ENCODE measurements at regions not wholly inside any gene's neighbourhood (a gene's known extent, or its start where the extent isn't known, plus 50 kb on each side); places are given as distances from the start of the nearest gene placed in this dataset.

GRCh38 chr1:199550199-199551065, 477.1 kb upstream of the NR5A2 start:
- Histone ChIP-seq H3K4me3 (ENCODE audit: insufficient read depth, low read depth, low read length) (no peak overlapping the region), H3K9me3 (ENCODE audit: control insufficient read depth, low read length) (no peaks in the 10 kb centered on the region), H3K36me3 (ENCODE audit: control insufficient read depth, insufficient read depth, low read length) (no peaks in the 10 kb centered on the region), H3K4me1 (ENCODE audit: control insufficient read depth, insufficient read depth, low read length) (no peaks in the 10 kb centered on the region), H3K27me3 (ENCODE audit: control insufficient read depth, insufficient read depth, low read length, poor library complexity, severe bottlenecking) (no peaks in the 10 kb centered on the region), H3K27ac (ENCODE audit: insufficient read depth, low read depth, low read length, poor library complexity, severe bottlenecking) (no peak overlapping the region)
- 89 to 94% methylated on average over 2 to 4 of the region's 4 CpGs for WGBS, 2 experiments

GRCh38 chr1:199551967-199552565, 475.4 kb upstream of the NR5A2 start:
- 3 to 25% methylated on average over 2 to 3 of the region's 4 CpGs for WGBS, 2 experiments
- H3K36me3 ChIP-seq (ENCODE audit: control insufficient read depth, insufficient read depth, low read length), result no peaks in the 10 kb centered on the region
- H3K27ac ChIP-seq (ENCODE audit: insufficient read depth, low read depth, low read length, poor library complexity, severe bottlenecking), result no peak overlapping the region
- H3K27me3 ChIP-seq (ENCODE audit: control insufficient read depth, insufficient read depth, low read length, poor library complexity, severe bottlenecking), result no peaks in the 10 kb centered on the region
- H3K4me1 ChIP-seq (ENCODE audit: control insufficient read depth, insufficient read depth, low read length), result no peaks in the 10 kb centered on the region
- H3K4me3 ChIP-seq (ENCODE audit: insufficient read depth, low read depth, low read length), result no peak overlapping the region
- no peaks in the 10 kb centered on the region for H3K9me3 ChIP-seq (ENCODE audit: control insufficient read depth, low read length)

GRCh38 chr1:199553104-199553503, 474.4 kb upstream of the NR5A2 start:
- H3K4me3 ChIP-seq (ENCODE audit: insufficient read depth, low read depth, low read length), result no peak overlapping the region
- H3K9me3 ChIP-seq (ENCODE audit: control insufficient read depth, low read length), result no peaks in the 10 kb centered on the region
- WGBS, 2 experiments, result 100% methylated on average over 1 of the region's 1 CpG; no CpG with 5 or more reads in 1 of the 2 experiments
- H3K4me1 ChIP-seq (ENCODE audit: control insufficient read depth, insufficient read depth, low read length), result no peaks in the 10 kb centered on the region
- H3K36me3 ChIP-seq (ENCODE audit: control insufficient read depth, insufficient read depth, low read length), result no peaks in the 10 kb centered on the region
- H3K27ac ChIP-seq (ENCODE audit: insufficient read depth, low read depth, low read length, poor library complexity, severe bottlenecking), result no peak overlapping the region
- no peaks in the 10 kb centered on the region for H3K27me3 ChIP-seq (ENCODE audit: control insufficient read depth, insufficient read depth, low read length, poor library complexity, severe bottlenecking)

GRCh38 chr1:199561334-199561733, 466.2 kb upstream of the NR5A2 start:
- H3K36me3 ChIP-seq (ENCODE audit: control insufficient read depth, insufficient read depth, low read length), result no peaks in the 10 kb centered on the region
- H3K4me3 ChIP-seq (ENCODE audit: insufficient read depth, low read depth, low read length), result no peak overlapping the region
- no peak overlapping the region for H3K27ac ChIP-seq (ENCODE audit: insufficient read depth, low read depth, low read length, poor library complexity, severe bottlenecking)
- WGBS, 2 experiments, result 61 to 74% methylated on average over 2 of the region's 2 CpGs
- H3K9me3 ChIP-seq (ENCODE audit: control insufficient read depth, low read length), result no peaks in the 10 kb centered on the region
- H3K27me3 ChIP-seq (ENCODE audit: control insufficient read depth, insufficient read depth, low read length, poor library complexity, severe bottlenecking), result no peaks in the 10 kb centered on the region
- no peaks in the 10 kb centered on the region for H3K4me1 ChIP-seq (ENCODE audit: control insufficient read depth, insufficient read depth, low read length)

GRCh38 chr1:199573047-199573446, 454.5 kb upstream of the NR5A2 start:
- Histone ChIP-seq H3K9me3 (ENCODE audit: control insufficient read depth, low read length) (no peaks in the 10 kb centered on the region), H3K4me3 (ENCODE audit: insufficient read depth, low read depth, low read length) (no peak overlapping the region)
- 86 to 100% methylated on average over 3 of the region's 5 CpGs for WGBS, 2 experiments

GRCh38 chr1:199574950-199575349, 452.6 kb upstream of the NR5A2 start:
- Histone ChIP-seq H3K9me3 (ENCODE audit: control insufficient read depth, low read length) (no peaks in the 10 kb centered on the region), H3K36me3 (ENCODE audit: control insufficient read depth, insufficient read depth, low read length) (no peaks in the 10 kb centered on the region), H3K4me3 (ENCODE audit: insufficient read depth, low read depth, low read length) (no peak overlapping the region), H3K4me1 (ENCODE audit: control insufficient read depth, insufficient read depth, low read length) (no peaks in the 10 kb centered on the region), H3K27ac (ENCODE audit: insufficient read depth, low read depth, low read length, poor library complexity, severe bottlenecking) (no peak overlapping the region), H3K27me3 (ENCODE audit: control insufficient read depth, insufficient read depth, low read length, poor library complexity, severe bottlenecking) (no peaks in the 10 kb centered on the region)
- 75 to 93% methylated on average over 2 of the region's 2 CpGs for WGBS, 2 experiments

More at GRCh38 chr1:199573047-199573446, 454.5 kb upstream of the NR5A2 start:
- H3K36me3 ChIP-seq (ENCODE audit: control insufficient read depth, insufficient read depth, low read length), result no peaks in the 10 kb centered on the region
- H3K27me3 ChIP-seq (ENCODE audit: control insufficient read depth, insufficient read depth, low read length, poor library complexity, severe bottlenecking), result no peaks in the 10 kb centered on the region
- H3K4me1 ChIP-seq (ENCODE audit: control insufficient read depth, insufficient read depth, low read length), result no peaks in the 10 kb centered on the region
- no peak overlapping the region for H3K27ac ChIP-seq (ENCODE audit: insufficient read depth, low read depth, low read length, poor library complexity, severe bottlenecking)

GRCh38 chr1:199580300-199580699, 447.2 kb upstream of the NR5A2 start:
- no peaks in the 10 kb centered on the region for H3K27me3 ChIP-seq (ENCODE audit: control insufficient read depth, insufficient read depth, low read length, poor library complexity, severe bottlenecking)
- no peak overlapping the region for H3K27ac ChIP-seq (ENCODE audit: insufficient read depth, low read depth, low read length, poor library complexity, severe bottlenecking)
- no peaks in the 10 kb centered on the region for H3K36me3 ChIP-seq (ENCODE audit: control insufficient read depth, insufficient read depth, low read length)
- no peak overlapping the region for H3K4me3 ChIP-seq (ENCODE audit: insufficient read depth, low read depth, low read length)
- WGBS, 2 experiments, result 82 to 92% methylated on average over 3 of the region's 3 CpGs
- H3K9me3 ChIP-seq (ENCODE audit: control insufficient read depth, low read length), result no peaks in the 10 kb centered on the region
- no peaks in the 10 kb centered on the region for H3K4me1 ChIP-seq (ENCODE audit: control insufficient read depth, insufficient read depth, low read length)

- no peaks in the 10 kb centered on the region for H3K36me3 ChIP-seq (ENCODE audit: control insufficient read depth, insufficient read depth, low read length)
- H3K27ac ChIP-seq (ENCODE audit: insufficient read depth, low read depth, low read length, poor library complexity, severe bottlenecking), result no peak overlapping the region
- no peaks in the 10 kb centered on the region for H3K27me3 ChIP-seq (ENCODE audit: control insufficient read depth, insufficient read depth, low read length, poor library complexity, severe bottlenecking)
- H3K4me3 ChIP-seq (ENCODE audit: insufficient read depth, low read depth, low read length), result no peak overlapping the region
- H3K4me1 ChIP-seq (ENCODE audit: control insufficient read depth, insufficient read depth, low read length), result no peaks in the 10 kb centered on the region
- H3K9me3 ChIP-seq (ENCODE audit: control insufficient read depth, low read length), result no peaks in the 10 kb centered on the region
These were observed 442.1 kb upstream of the NR5A2 start for GRCh38 chr1:199585392-199585791.

- no peaks in the 10 kb centered on the region for H3K36me3 ChIP-seq (ENCODE audit: control insufficient read depth, insufficient read depth, low read length)
- H3K4me3 ChIP-seq (ENCODE audit: insufficient read depth, low read depth, low read length), result no peak overlapping the region
- 91 to 96% methylated on average over 2 of the region's 2 CpGs for WGBS, 2 experiments
- no peaks in the 10 kb centered on the region for H3K4me1 ChIP-seq (ENCODE audit: control insufficient read depth, insufficient read depth, low read length)
- no peaks in the 10 kb centered on the region for H3K9me3 ChIP-seq (ENCODE audit: control insufficient read depth, low read length)
- H3K27ac ChIP-seq (ENCODE audit: insufficient read depth, low read depth, low read length, poor library complexity, severe bottlenecking), result no peak overlapping the region
- H3K27me3 ChIP-seq (ENCODE audit: control insufficient read depth, insufficient read depth, low read length, poor library complexity, severe bottlenecking), result no peaks in the 10 kb centered on the region
These were observed 436.8 kb upstream of the NR5A2 start for GRCh38 chr1:199590708-199591107.

- 86 to 98% methylated on average over 3 of the region's 3 CpGs for WGBS, 2 experiments
- no peaks in the 10 kb centered on the region for H3K4me1 ChIP-seq (ENCODE audit: control insufficient read depth, insufficient read depth, low read length)
These were observed 436.0 kb upstream of the NR5A2 start for GRCh38 chr1:199591468-199591867.

More at GRCh38 chr1:199591468-199591867, 436.0 kb upstream of the NR5A2 start:
- H3K36me3 ChIP-seq (ENCODE audit: control insufficient read depth, insufficient read depth, low read length), result no peaks in the 10 kb centered on the region
- H3K4me3 ChIP-seq (ENCODE audit: insufficient read depth, low read depth, low read length), result no peak overlapping the region
- H3K27me3 ChIP-seq (ENCODE audit: control insufficient read depth, insufficient read depth, low read length, poor library complexity, severe bottlenecking), result no peaks in the 10 kb centered on the region
- H3K27ac ChIP-seq (ENCODE audit: insufficient read depth, low read depth, low read length, poor library complexity, severe bottlenecking), result no peak overlapping the region
- no peaks in the 10 kb centered on the region for H3K9me3 ChIP-seq (ENCODE audit: control insufficient read depth, low read length)

Data from ectodermal cell (in vitro differentiated cells).